ENCODE measurements at regions not wholly inside any gene's neighbourhood (a gene's known extent, or its start where the extent isn't known, plus 50 kb on each side); places are given as distances from the start of the nearest gene placed in this dataset.

- DNase-seq (ENCODE audit: insufficient read length, low spot score) (no peak), FAIRE-seq (no peak)
- no peak for TF ChIP-seq CTCF (IDR thresholded peaks at IDR 0.05; ENCODE audit: insufficient read depth, missing control alignments)
Observed at GRCh38 chr2:120488531-120488930, 142.6 kb downstream of the INHBB start.

DNA sequence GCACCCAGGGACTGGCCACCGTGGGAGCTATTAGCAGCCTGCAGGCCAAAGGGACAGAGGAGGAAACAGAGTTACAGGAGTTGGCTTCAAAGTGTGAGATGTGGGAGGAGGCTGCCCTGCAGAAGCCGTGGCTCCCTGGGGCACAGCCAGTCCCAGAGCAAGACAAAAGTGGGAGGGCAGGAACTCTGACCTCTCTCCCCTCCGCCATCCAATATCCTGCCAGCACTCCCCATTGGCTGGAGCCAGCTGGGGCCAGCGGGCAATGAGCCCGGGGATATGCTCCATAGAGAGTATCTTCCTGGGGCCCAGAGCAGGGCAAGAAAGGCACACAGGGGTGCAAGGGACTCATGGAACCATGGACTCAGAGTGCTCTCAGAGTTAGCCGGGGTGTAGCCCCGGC lies 143.1 kb downstream of the INHBB start:
- no peak for TF ChIP-seq CTCF (IDR thresholded peaks at IDR 0.05; ENCODE audit: insufficient read depth, missing control alignments)
- DNase-seq (ENCODE audit: insufficient read length, low spot score) (no peak), FAIRE-seq (no peak)

- TF ChIP-seq CTCF (IDR thresholded peaks at IDR 0.05; ENCODE audit: insufficient read depth, missing control alignments) = no peak
- FAIRE-seq = peak; percentile 81
Observed at GRCh38 chr2:120490091-120490798, 144.3 kb downstream of the INHBB start.

GRCh38 chr2:120491111-120491625 lies 145.2 kb downstream of the INHBB start:
- DNase-seq (ENCODE audit: insufficient read length, low spot score) = no peak
- FAIRE-seq = no peak
- no peak for TF ChIP-seq CTCF (IDR thresholded peaks at IDR 0.05; ENCODE audit: insufficient read depth, missing control alignments)

More at GRCh38 chr2:120490091-120490798, 144.3 kb downstream of the INHBB start:
- DNase-seq (ENCODE audit: insufficient read length, low spot score) = no peak

DNA sequence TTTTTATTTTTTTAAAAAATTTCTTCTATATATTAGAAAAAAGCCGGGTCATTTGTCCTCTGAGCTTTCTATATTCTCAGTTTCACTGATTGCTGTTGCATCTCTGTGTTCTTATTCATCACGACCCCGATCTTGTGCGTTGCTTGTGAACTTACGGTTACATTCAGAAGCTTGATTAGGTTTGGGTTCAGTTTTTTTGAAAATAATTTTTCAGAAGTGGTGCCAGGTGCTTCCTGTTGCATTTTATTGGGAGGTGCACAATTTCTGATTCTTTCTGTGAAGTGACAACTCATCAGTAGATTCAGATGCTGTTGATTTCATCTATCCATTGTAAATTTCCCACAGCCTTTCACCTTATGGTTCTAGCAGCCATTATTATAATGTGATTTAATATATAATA lies 147.3 kb downstream of the INHBB start:
- FAIRE-seq = no peak
- DNase-seq (ENCODE audit: insufficient read length, low spot score) = no peak
- no peak for TF ChIP-seq CTCF (IDR thresholded peaks at IDR 0.05; ENCODE audit: insufficient read depth, missing control alignments)

- no peak for TF ChIP-seq CTCF (IDR thresholded peaks at IDR 0.05; ENCODE audit: insufficient read depth, missing control alignments)
- DNase-seq (ENCODE audit: insufficient read length, low spot score) (no peak), FAIRE-seq (no peak)
Observed at GRCh38 chr2:120494446-120494845, 148.5 kb downstream of the INHBB start.

- DNase-seq (ENCODE audit: insufficient read length, low spot score) (no peak), FAIRE-seq (no peak)
- no peak for TF ChIP-seq CTCF (IDR thresholded peaks at IDR 0.05; ENCODE audit: insufficient read depth, missing control alignments)
Observed at GRCh38 chr2:120495586-120495985, 149.7 kb downstream of the INHBB start.
